H9 (cell line): ENCODE measurements at regions not wholly inside any gene's neighbourhood (a gene's known extent, or its start where the extent isn't known, plus 50 kb on each side); places are given as distances from the start of the nearest gene placed in this dataset.

ENCODE experiments used
- DNase-seq: peaks from one replicate; pipeline ENCODE4 v3.0.0-alpha.2; 2017
- H2AFZ ChIP-seq: one replicate; pipeline ENCODE4 v1.6.1; 2013; ENCODE audit warnings: mild to moderate bottlenecking, low read length, control low read depth, moderate library complexity
- H2AK5ac ChIP-seq: 2 replicates; pipeline ENCODE4 v1.6.1; 2013; ENCODE audit warnings: low read length, control low read depth, mixed read lengths; ENCODE audit not compliant: insufficient read length
- H2BK120ac ChIP-seq: one replicate; pipeline ENCODE4 v1.6.1; 2013; ENCODE audit warnings: low read depth, mild to moderate bottlenecking, low read length, control low read depth, inconsistent platforms; ENCODE audit not compliant: poor library complexity, severe bottlenecking
- H2BK12ac ChIP-seq: 2 replicates; pipeline ENCODE4 v1.6.1; 2013; ENCODE audit warnings: low read length, control low read depth, mixed read lengths, low read depth; ENCODE audit not compliant: insufficient read length
- H2BK15ac ChIP-seq: 2 replicates; pipeline ENCODE4 v1.6.1; 2013; ENCODE audit warnings: low read depth, low read length, control low read depth
- H2BK20ac ChIP-seq: one replicate; pipeline ENCODE4 v1.6.1; 2013; ENCODE audit warnings: low read depth, mild to moderate bottlenecking, low read length, control low read depth, inconsistent platforms; ENCODE audit not compliant: poor library complexity, severe bottlenecking
- H2BK5ac ChIP-seq: 2 replicates; pipeline ENCODE4 v1.6.1; 2013; ENCODE audit warnings: low read length, control low read depth, mixed read lengths; ENCODE audit not compliant: insufficient read length
- H3K14ac ChIP-seq: 2 replicates; pipeline ENCODE4 v1.6.1; 2013; ENCODE audit warnings: low read length, control low read depth; ENCODE audit not compliant: insufficient read depth
- H3K18ac ChIP-seq: 2 replicates; pipeline ENCODE4 v1.6.1; 2013; ENCODE audit warnings: low read depth, mild to moderate bottlenecking, mixed read lengths, low read length, control low read depth; ENCODE audit not compliant: insufficient read length
- H3K23ac ChIP-seq: 2 replicates; pipeline ENCODE4 v1.6.1; 2013; ENCODE audit warnings: low read length, control low read depth, mixed read lengths, low read depth; ENCODE audit not compliant: insufficient read length
- H3K23me2 ChIP-seq: 2 replicates; pipeline ENCODE4 v1.6.1; 2013; ENCODE audit warnings: low read depth, mild to moderate bottlenecking, mixed read lengths, low read length, control low read depth; ENCODE audit not compliant: insufficient read length, poor library complexity, severe bottlenecking
- H3K27ac ChIP-seq: 2 replicates; pipeline ENCODE4 v1.5.1; 2013; ENCODE audit warnings: low read length, control low read depth, mixed read lengths, low read depth; ENCODE audit not compliant: insufficient read length
- H3K27me3 ChIP-seq: 2 replicates; pipeline ENCODE4 v1.6.1; 2013; ENCODE audit warnings: low read length, control low read depth, inconsistent platforms; ENCODE audit not compliant: insufficient read depth
- H3K4ac ChIP-seq: 2 replicates; pipeline ENCODE4 v1.6.1; 2013; ENCODE audit warnings: low read depth, mild to moderate bottlenecking, control low read depth, inconsistent platforms, low read length, moderate library complexity
- H3K4me1 ChIP-seq: 2 replicates; pipeline ENCODE4 v1.6.1; 2013; ENCODE audit warnings: low read length, control low read depth, inconsistent platforms; ENCODE audit not compliant: insufficient read depth
- H3K4me2 ChIP-seq: 2 replicates; pipeline ENCODE4 v1.6.1; 2013; ENCODE audit warnings: low read length, control low read depth, mixed read lengths; ENCODE audit not compliant: insufficient read length, insufficient read depth
- H3K56ac ChIP-seq: 2 replicates; pipeline ENCODE4 v1.6.1; 2013; ENCODE audit warnings: low read depth, mild to moderate bottlenecking, mixed read lengths, low read length, control low read depth; ENCODE audit not compliant: insufficient read length
- H3K79me1 ChIP-seq: 2 replicates; pipeline ENCODE4 v1.6.1; 2013; ENCODE audit warnings: low read depth, mild to moderate bottlenecking, moderate library complexity, low read length, control low read depth, inconsistent platforms; ENCODE audit not compliant: insufficient read depth, poor library complexity, severe bottlenecking
- H3K79me2 ChIP-seq: 2 replicates; pipeline ENCODE4 v1.6.1; 2013; ENCODE audit warnings: low read length, control low read depth, inconsistent platforms; ENCODE audit not compliant: insufficient read depth
- H3K9ac ChIP-seq: 2 replicates; pipeline ENCODE4 v1.6.1; 2013; ENCODE audit warnings: low read length, control low read depth, mixed read lengths; ENCODE audit not compliant: insufficient read length; ENCODE audit errors: extremely low read depth
- H3K9me3 ChIP-seq: one replicate; pipeline ENCODE4 v1.6.1; 2013; ENCODE audit warnings: low read depth, low read length, inconsistent platforms; ENCODE audit not compliant: control insufficient read depth
- H3T11ph ChIP-seq: one replicate; pipeline ENCODE4 v1.6.1; 2013; ENCODE audit warnings: mild to moderate bottlenecking, low read length, control low read depth, inconsistent platforms
- H4K20me1 ChIP-seq: one replicate; pipeline ENCODE4 v1.6.1; 2013; ENCODE audit not compliant: control insufficient read depth, insufficient read length, insufficient read depth
- H4K5ac ChIP-seq: 2 replicates; pipeline ENCODE4 v1.6.1; 2013; ENCODE audit warnings: low read depth, mild to moderate bottlenecking, mixed read lengths, low read length, control low read depth; ENCODE audit not compliant: insufficient read length
- H4K8ac ChIP-seq: replicated peaks from 2 replicates; pipeline ENCODE4 v1.6.1; 2013; ENCODE audit warnings: low read length, control low read depth, mixed read lengths, low read depth; ENCODE audit not compliant: insufficient read length
- H4K91ac ChIP-seq: 2 replicates; pipeline ENCODE4 v1.6.1; 2013; ENCODE audit warnings: low read depth, mild to moderate bottlenecking, moderate library complexity, mixed read lengths, low read length, control low read depth; ENCODE audit not compliant: insufficient read length
- H3K27ac Mint-ChIP-seq, 3 experiments: 2 replicates in 2 of 3; 3 replicates in 1 of 3; pipeline ENCODE4 v1.8.0; 2020 to 2021; ENCODE audit warnings: mixed read lengths in 3 of 3, mild to moderate bottlenecking in 1 of 3, moderate library complexity in 1 of 3
- H3K27me3 Mint-ChIP-seq: 2 replicates; pipeline ENCODE4 v1.8.0; 2021; ENCODE audit warnings: low read depth, mild to moderate bottlenecking, moderate library complexity, mixed read lengths
- H3K36me3 Mint-ChIP-seq, 3 experiments: 2 replicates in 2 of 3; 3 replicates in 1 of 3; pipeline ENCODE4 v1.8.0; 2020 to 2021; ENCODE audit warnings: low read depth in 3 of 3, mixed read lengths in 3 of 3; ENCODE audit not compliant: insufficient read depth in 1 of 3
- H3K4me1 Mint-ChIP-seq, 2 experiments: 2 replicates each; pipeline ENCODE4 v1.8.0; 2020; ENCODE audit warnings: mixed read lengths in 2 of 2
- H3K4me3 Mint-ChIP-seq, 2 experiments: 2 replicates in 1 of 2; 3 replicates in 1 of 2; pipeline ENCODE4 v1.8.0; 2020 to 2021; ENCODE audit warnings: mild to moderate bottlenecking in 2 of 2, mixed read lengths in 2 of 2, moderate library complexity in 1 of 2
- H3K9me3 Mint-ChIP-seq, 2 experiments: 2 replicates in 1 of 2; 3 replicates in 1 of 2; pipeline ENCODE4 v1.8.0; 2020; ENCODE audit warnings: mild to moderate bottlenecking in 2 of 2, mixed read lengths in 2 of 2, moderate library complexity in 1 of 2
- WGBS: extraction: QIAGEN DNeasy Blood & Tissue Kit; methylation state at CpG from one replicate; pipeline ENCODE4 v1.1.7; 2013; ENCODE audit warnings: missing lambda C conversion rate, low lambda C conversion rate, mixed read lengths; ENCODE audit not compliant: insufficient read length; ENCODE audit errors: extremely low coverage; 5-methylcytosine and 5-hydroxymethylcytosine counted together
- TF ChIP-seq, protein P1 (sequence below): fragments of 200-600 bp; sonication (generic); conservative IDR thresholded peaks from 3 replicates; pipeline ENCODE4 v1.8.0; 2021; ENCODE audit warnings: antibody characterized with exemption, mild to moderate bottlenecking

DNA sequence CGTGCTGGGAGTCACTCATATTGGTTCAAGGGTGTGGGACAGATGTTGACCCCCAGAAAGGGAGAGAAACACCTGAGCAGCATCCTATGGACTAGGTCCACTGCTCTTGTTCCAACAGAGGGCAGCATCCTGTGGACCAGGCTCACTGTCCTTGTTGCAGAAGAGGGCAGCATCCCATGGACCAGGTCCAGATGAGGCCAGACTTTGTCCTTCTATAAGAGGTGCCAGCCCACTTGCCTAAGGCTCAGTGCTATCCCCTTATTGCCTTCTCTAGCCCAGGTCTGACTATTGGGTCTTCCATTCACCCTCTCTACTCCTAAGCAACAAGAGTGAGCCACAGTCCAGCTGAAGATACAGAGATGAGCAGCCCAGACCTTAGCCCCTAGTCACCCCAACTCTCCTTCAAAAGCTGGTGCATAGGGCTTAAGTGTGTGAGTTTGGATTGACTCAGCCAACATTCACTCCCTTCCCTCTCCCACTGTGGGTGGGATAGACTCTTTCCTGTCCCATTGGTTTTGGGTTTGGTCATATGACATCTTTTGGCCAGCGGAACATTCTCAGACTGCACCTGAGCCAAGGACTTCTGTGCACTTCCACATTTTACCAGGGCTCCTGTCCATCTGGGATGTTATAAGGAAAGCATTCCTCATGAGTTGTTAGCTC is 132.4 kb upstream of the GPC1 start:
- Mint-ChIP-seq H3K4me1 (peaks cover 9 to 13% of the 10 kb centered on the region in 2 experiments), H3K27ac (no peak overlapping the region), H3K36me3 (no peaks in the 10 kb centered on the region; a peak in 1 of 7 replicates), H3K4me3 (no peak overlapping the region), H3K27me3 (no peaks in the 10 kb centered on the region; the same call in 1 of the 2 replicates), H3K9me3 (no peaks in the 10 kb centered on the region)
- H2BK5ac ChIP-seq, result no peak overlapping the region
- no peak overlapping the region for H4K5ac ChIP-seq
- H3K4me1 ChIP-seq, result no peaks in the 10 kb centered on the region
- no peak overlapping the region for H3K23ac ChIP-seq
- no peaks in the 10 kb centered on the region for H3K23me2 ChIP-seq
- H3K18ac ChIP-seq, result no peak overlapping the region
- WGBS, result no CpG with 5 or more reads among the region's 2 CpGs
- H3K79me1 ChIP-seq, result no peaks in the 10 kb centered on the region
- no peak overlapping the region for H2BK15ac ChIP-seq
- DNase-seq, result peak; percentile 10
- no peak overlapping the region for H3T11ph ChIP-seq
- H3K9ac ChIP-seq, result no peak overlapping the region
- H3K27me3 ChIP-seq, result no peaks in the 10 kb centered on the region
- no peak overlapping the region for H2BK120ac ChIP-seq
- no peak overlapping the region for H3K4me2 ChIP-seq
- H3K9me3 ChIP-seq, result no peaks in the 10 kb centered on the region
- no peaks in the 10 kb centered on the region for H3K79me2 ChIP-seq
- H2BK12ac ChIP-seq, result no peak overlapping the region
- H3K27ac ChIP-seq, result no peak overlapping the region
- H4K91ac ChIP-seq, result no peak overlapping the region
- H3K56ac ChIP-seq, result no peak overlapping the region
- TF ChIP-seq, protein P1, sequence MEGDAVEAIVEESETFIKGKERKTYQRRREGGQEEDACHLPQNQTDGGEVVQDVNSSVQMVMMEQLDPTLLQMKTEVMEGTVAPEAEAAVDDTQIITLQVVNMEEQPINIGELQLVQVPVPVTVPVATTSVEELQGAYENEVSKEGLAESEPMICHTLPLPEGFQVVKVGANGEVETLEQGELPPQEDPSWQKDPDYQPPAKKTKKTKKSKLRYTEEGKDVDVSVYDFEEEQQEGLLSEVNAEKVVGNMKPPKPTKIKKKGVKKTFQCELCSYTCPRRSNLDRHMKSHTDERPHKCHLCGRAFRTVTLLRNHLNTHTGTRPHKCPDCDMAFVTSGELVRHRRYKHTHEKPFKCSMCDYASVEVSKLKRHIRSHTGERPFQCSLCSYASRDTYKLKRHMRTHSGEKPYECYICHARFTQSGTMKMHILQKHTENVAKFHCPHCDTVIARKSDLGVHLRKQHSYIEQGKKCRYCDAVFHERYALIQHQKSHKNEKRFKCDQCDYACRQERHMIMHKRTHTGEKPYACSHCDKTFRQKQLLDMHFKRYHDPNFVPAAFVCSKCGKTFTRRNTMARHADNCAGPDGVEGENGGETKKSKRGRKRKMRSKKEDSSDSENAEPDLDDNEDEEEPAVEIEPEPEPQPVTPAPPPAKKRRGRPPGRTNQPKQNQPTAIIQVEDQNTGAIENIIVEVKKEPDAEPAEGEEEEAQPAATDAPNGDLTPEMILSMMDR, result no peak
- H4K8ac ChIP-seq, result no peak overlapping the region
- no peak overlapping the region; the same call in 1 of the 2 replicates for H3K14ac ChIP-seq
- H2AFZ ChIP-seq, result no peak overlapping the region
- no peak overlapping the region for H2AK5ac ChIP-seq
- no peak overlapping the region for H2BK20ac ChIP-seq
- H3K4ac ChIP-seq, result no peak overlapping the region
- no peaks in the 10 kb centered on the region for H4K20me1 ChIP-seq
